ENCODE measurements at regions not wholly inside any gene's neighbourhood (a gene's known extent, or its start where the extent isn't known, plus 50 kb on each side); places are given as distances from the start of the nearest gene placed in this dataset.

GRCh38 chr6:156254240-156254639, 522.9 kb upstream of the ARID1B start:
- DNase-seq: no peak
- TF ChIP-seq CTCF (IDR thresholded peaks at IDR 0.05; ENCODE audit: low read depth, low read length, missing control alignments): no peak
- in situ Hi-C loops (cut with HindIII; ENCODE audit: low pct_ligation_motif_present, low sequenced_read_pairs): no loop called here
- Histone ChIP-seq H3K27me3 (replicated peaks) (no peaks in the 10 kb centered on the region), H3K4me3 (ENCODE audit: low read depth, low read length) (no peak overlapping the region), H3K27ac (no peak overlapping the region), H3K36me3 (replicated peaks) (no peaks in the 10 kb centered on the region)

GRCh38 chr6:156250593-156250992, 526.6 kb upstream of the ARID1B start:
- TF ChIP-seq CTCF (IDR thresholded peaks at IDR 0.05; ENCODE audit: low read depth, low read length, missing control alignments): no peak
- no peaks in the 10 kb centered on the region for H3K36me3 ChIP-seq (replicated peaks)
- no peaks in the 10 kb centered on the region for H3K27me3 ChIP-seq (replicated peaks)
- H3K4me3 ChIP-seq (ENCODE audit: low read depth, low read length): no peak overlapping the region
- DNase-seq: no peak
- no peak overlapping the region for H3K27ac ChIP-seq
- in situ Hi-C loops (cut with HindIII; ENCODE audit: low pct_ligation_motif_present, low sequenced_read_pairs): no loop called here

- no peak for DNase-seq
- in situ Hi-C loops (cut with HindIII; ENCODE audit: low pct_ligation_motif_present, low sequenced_read_pairs): no loop called here
- no peaks in the 10 kb centered on the region for H3K27me3 ChIP-seq (replicated peaks)
- TF ChIP-seq CTCF (IDR thresholded peaks at IDR 0.05; ENCODE audit: low read depth, low read length, missing control alignments): no peak
- no peaks in the 10 kb centered on the region for H3K36me3 ChIP-seq (replicated peaks)
- no peak overlapping the region for H3K4me3 ChIP-seq (ENCODE audit: low read depth, low read length)
- H3K27ac ChIP-seq: no peak overlapping the region
Observed at GRCh38 chr6:156242206-156242605, 535.0 kb upstream of the ARID1B start.

- H3K27ac ChIP-seq: no peak overlapping the region
Observed at GRCh38 chr6:156231026-156231765, 546.0 kb upstream of the ARID1B start.

GRCh38 chr6:156219973-156220372, 557.2 kb upstream of the ARID1B start:
- no peak overlapping the region for H3K27ac ChIP-seq
- no peak for TF ChIP-seq CTCF (IDR thresholded peaks at IDR 0.05; ENCODE audit: low read depth, low read length, missing control alignments)
- H3K27me3 ChIP-seq (replicated peaks): no peaks in the 10 kb centered on the region
- H3K4me3 ChIP-seq (ENCODE audit: low read depth, low read length): no peak overlapping the region
- DNase-seq: no peak
- in situ Hi-C loops (cut with HindIII; ENCODE audit: low pct_ligation_motif_present, low sequenced_read_pairs): no loop called here
- no peaks in the 10 kb centered on the region for H3K36me3 ChIP-seq (replicated peaks)

More at GRCh38 chr6:156231026-156231765, 546.0 kb upstream of the ARID1B start:
- Histone ChIP-seq H3K36me3 (replicated peaks) (no peaks in the 10 kb centered on the region), H3K4me3 (ENCODE audit: low read depth, low read length) (no peak overlapping the region), H3K27me3 (replicated peaks) (no peaks in the 10 kb centered on the region)
- TF ChIP-seq CTCF (IDR thresholded peaks at IDR 0.05; ENCODE audit: low read depth, low read length, missing control alignments): no peak
- in situ Hi-C loops (cut with HindIII; ENCODE audit: low pct_ligation_motif_present, low sequenced_read_pairs): no loop called here
- DNase-seq: no peak

GRCh38 chr6:156205678-156206077, 571.5 kb upstream of the ARID1B start:
- in situ Hi-C loops (cut with HindIII; ENCODE audit: low pct_ligation_motif_present, low sequenced_read_pairs): no loop called here
- Histone ChIP-seq H3K27me3 (replicated peaks) (no peaks in the 10 kb centered on the region), H3K4me3 (ENCODE audit: low read depth, low read length) (no peak overlapping the region), H3K27ac (no peak overlapping the region), H3K36me3 (replicated peaks) (no peaks in the 10 kb centered on the region)
- TF ChIP-seq CTCF (IDR thresholded peaks at IDR 0.05; ENCODE audit: low read depth, low read length, missing control alignments): no peak
- no peak for DNase-seq
